A673 (cell line): ENCODE measurements at regions not wholly inside any gene's neighbourhood (a gene's known extent, or its start where the extent isn't known, plus 50 kb on each side); places are given as distances from the start of the nearest gene placed in this dataset.
"Not testable (repeated sequence)": the region's sequence is repeated elsewhere in the genome, so short reads cannot be mapped to it uniquely, and the experiment has no call there.

Experiments used
- BruUV-seq: library from RNA; stranded (reverse); fragments of 400-500 nt; replicated peaks from 2 replicates; lab custom pipeline; 2021; lab: Mats Ljungman, UMichigan
- CTCF ChIA-PET: fragments of 300-600 bp; sonication (Branson Sonifier 250); formaldehyde crosslinking; loops from one replicate; lab custom pipeline; 2022; ENCODE audit warnings: antibody characterized with exemption; lab: Charles Lee
- POLR2A ChIA-PET: fragments of 300-600 bp; sonication (Branson Sonifier 250); formaldehyde crosslinking; loops from one replicate; lab custom pipeline; 2022; ENCODE audit warnings: antibody characterized with exemption; ENCODE audit not compliant: low non-redundant PET; lab: Charles Lee
- DNase-seq: peaks from one replicate; pipeline ENCODE4 v3.0.0-alpha.2; 2015; ENCODE audit warnings: low spot score
- H3K27ac ChIP-seq: fragments of 200-600 bp; sonication (generic); 2 replicates; pipeline ENCODE4 v1.5.1; 2016; ENCODE audit warnings: mixed run types, low read depth, mild to moderate bottlenecking, mixed read lengths, antibody characterized with exemption, low read length; ENCODE audit not compliant: poor library complexity, severe bottlenecking
- H3K27me3 ChIP-seq: fragments of 200-600 bp; sonication (generic); replicated peaks from 2 replicates; pipeline ENCODE4 v1.6.1; 2017; ENCODE audit warnings: mixed run types, low read depth, mild to moderate bottlenecking, mixed read lengths, antibody characterized with exemption, low read length; ENCODE audit not compliant: insufficient read depth, poor library complexity
- H3K36me3 ChIP-seq: fragments of 200-600 bp; sonication (generic); 2 replicates; pipeline ENCODE4 v1.6.1; 2016; ENCODE audit warnings: mixed run types, mild to moderate bottlenecking, mixed read lengths, antibody characterized with exemption, low read length; ENCODE audit not compliant: insufficient read depth, poor library complexity, severe bottlenecking
- H3K4me1 ChIP-seq: fragments of 200-600 bp; sonication (generic); 2 replicates; pipeline ENCODE4 v1.6.1; 2017; ENCODE audit warnings: mixed run types, mild to moderate bottlenecking, mixed read lengths, antibody characterized with exemption, low read length; ENCODE audit not compliant: insufficient read depth, poor library complexity, severe bottlenecking
- H3K4me3 ChIP-seq: fragments of 200-600 bp; sonication (generic); 2 replicates; pipeline ENCODE4 v1.5.1; 2016; ENCODE audit warnings: low read depth, mixed run types, mild to moderate bottlenecking, mixed read lengths, low read length; ENCODE audit not compliant: poor library complexity, severe bottlenecking
- H3K9me3 ChIP-seq: fragments of 200-600 bp; sonication (generic); 2 replicates; pipeline ENCODE4 v1.6.1; 2016; ENCODE audit warnings: mixed run types, low read depth, mild to moderate bottlenecking, mixed read lengths, antibody characterized with exemption, low read length; ENCODE audit not compliant: poor library complexity, severe bottlenecking
- CTCF ChIP-seq: fragments of 300-800, 200-600 bp; sonication (generic); conservative IDR thresholded peaks from 2 replicates; pipeline ENCODE4 v1.5.1; 2017; ENCODE audit warnings: low read depth, mild to moderate bottlenecking, antibody characterized with exemption, low read length, moderate library complexity, mixed read lengths
- EZH2 ChIP-seq: fragments of 200-600 bp; sonication (generic); IDR thresholded peaks from 2 replicates; pipeline ENCODE4 v1.6.1; 2017; ENCODE audit warnings: borderline replicate concordance, low read depth, mild to moderate bottlenecking, mixed read lengths, antibody characterized with exemption, low read length; ENCODE audit not compliant: poor library complexity, severe bottlenecking
- intact Hi-C: fragments of 100-400 bp; cut with micrococcal nuclease; formaldehyde crosslinking; loops from one replicate; pipeline ENCODE4 v1.10.0; 2022; ENCODE audit not compliant: unreplicated experiment

- CTCF ChIA-PET: no interaction called here
- no TSS peak for BruUV-seq
- TF ChIP-seq CTCF (no peak), EZH2 (no peak)
- intact Hi-C loops: no loop called here
- H3K36me3 ChIP-seq: no peaks in the 10 kb centered on the region
- H3K4me3 ChIP-seq: no peak overlapping the region
- peaks cover 43% of the 10 kb centered on the region for H3K9me3 ChIP-seq
- H3K27ac ChIP-seq: no peak overlapping the region
- H3K4me1 ChIP-seq: no peaks in the 10 kb centered on the region
- POLR2A ChIA-PET: no interaction called here
- no peaks in the 10 kb centered on the region for H3K27me3 ChIP-seq
- DNase-seq: no peak
Observed at GRCh38 chr7:52344015-52344414, 691.4 kb upstream of the POM121L12 start.

GRCh38 chr7:52340067-52340466, 695.4 kb upstream of the POM121L12 start:
- DNase-seq: no peak
- POLR2A ChIA-PET: no interaction called here
- Histone ChIP-seq H3K4me3 (no peak overlapping the region), H3K36me3 (no peaks in the 10 kb centered on the region), H3K4me1 (no peaks in the 10 kb centered on the region), H3K27me3 (no peaks in the 10 kb centered on the region), H3K9me3 (peaks cover 33% of the 10 kb centered on the region), H3K27ac (no peak overlapping the region)
- TF ChIP-seq CTCF: no peak
- no peak for TF ChIP-seq EZH2
- intact Hi-C loops: no loop called here
- CTCF ChIA-PET: no interaction called here
- no TSS peak for BruUV-seq

GRCh38 chr7:52328328-52328727, 707.1 kb upstream of the POM121L12 start:
- H3K4me3 ChIP-seq, H3K27ac ChIP-seq, H3K4me1 ChIP-seq, H3K36me3 ChIP-seq, CTCF ChIA-PET, intact Hi-C loops, BruUV-seq, POLR2A ChIA-PET, DNase-seq, H3K27me3 ChIP-seq: not testable (repeated sequence)
- H3K9me3 ChIP-seq: peaks cover 29% of the 10 kb centered on the region

- TF ChIP-seq CTCF (no peak), EZH2 (no peak)
- peaks cover 51% of the 10 kb centered on the region for H3K9me3 ChIP-seq
- H3K36me3 ChIP-seq: no peaks in the 10 kb centered on the region
- ChIA-PET CTCF (no interaction called here), POLR2A (no interaction called here)
- H3K27ac ChIP-seq: no peak overlapping the region
- no peaks in the 10 kb centered on the region for H3K4me1 ChIP-seq
- H3K4me3 ChIP-seq: no peak overlapping the region
- DNase-seq: no peak
- intact Hi-C loops: no loop called here
- no peaks in the 10 kb centered on the region for H3K27me3 ChIP-seq
- no TSS peak for BruUV-seq
Observed at GRCh38 chr7:52325237-52325636, 710.2 kb upstream of the POM121L12 start.
